Keratinocyte (primary cell): ENCODE measurements at regions not wholly inside any gene's neighbourhood (a gene's known extent, or its start where the extent isn't known, plus 50 kb on each side); places are given as distances from the start of the nearest gene placed in this dataset.

Experiments used
- EZH2 ChIP-seq: IDR thresholded peaks from one replicate; pipeline ENCODE4 v1.6.1; 2012; ENCODE audit warnings: inconsistent platforms, mild to moderate bottlenecking, low read length, moderate library complexity
- TF ChIP-seq, protein P1 (sequence below), 3 experiments: IDR thresholded peaks in 1 of 3; conservative IDR thresholded peaks in 1 of 3; optimal IDR thresholded peaks in 1 of 3; 2 replicates in 2 of 3; 3 replicates in 1 of 3; pipeline versions ENCODE3 to v1.5.1; 2011; ENCODE audit warnings: low read length in 3 of 3, mild to moderate bottlenecking in 3 of 3, moderate library complexity in 2 of 3, control low read depth in 1 of 3, inconsistent platforms in 1 of 3; ENCODE audit not compliant: insufficient read depth in 2 of 3; ENCODE audit errors: extremely low read depth in 1 of 3

GRCh38 chr4:162522724-162523123, 358.9 kb upstream of the FSTL5 start:
- TF ChIP-seq EZH2, result no peak
- TF ChIP-seq, protein P1, sequence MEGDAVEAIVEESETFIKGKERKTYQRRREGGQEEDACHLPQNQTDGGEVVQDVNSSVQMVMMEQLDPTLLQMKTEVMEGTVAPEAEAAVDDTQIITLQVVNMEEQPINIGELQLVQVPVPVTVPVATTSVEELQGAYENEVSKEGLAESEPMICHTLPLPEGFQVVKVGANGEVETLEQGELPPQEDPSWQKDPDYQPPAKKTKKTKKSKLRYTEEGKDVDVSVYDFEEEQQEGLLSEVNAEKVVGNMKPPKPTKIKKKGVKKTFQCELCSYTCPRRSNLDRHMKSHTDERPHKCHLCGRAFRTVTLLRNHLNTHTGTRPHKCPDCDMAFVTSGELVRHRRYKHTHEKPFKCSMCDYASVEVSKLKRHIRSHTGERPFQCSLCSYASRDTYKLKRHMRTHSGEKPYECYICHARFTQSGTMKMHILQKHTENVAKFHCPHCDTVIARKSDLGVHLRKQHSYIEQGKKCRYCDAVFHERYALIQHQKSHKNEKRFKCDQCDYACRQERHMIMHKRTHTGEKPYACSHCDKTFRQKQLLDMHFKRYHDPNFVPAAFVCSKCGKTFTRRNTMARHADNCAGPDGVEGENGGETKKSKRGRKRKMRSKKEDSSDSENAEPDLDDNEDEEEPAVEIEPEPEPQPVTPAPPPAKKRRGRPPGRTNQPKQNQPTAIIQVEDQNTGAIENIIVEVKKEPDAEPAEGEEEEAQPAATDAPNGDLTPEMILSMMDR (optimal IDR thresholded peaks at IDR 0.05 in 1 of 3, IDR thresholded peaks at IDR 0.05 in 1 of 3, conservative IDR thresholded peaks at IDR 0.05 in 1 of 3; ENCODE audit: extremely low read depth in 1 of 3, insufficient read depth in 2 of 3, low read length in 3 of 3), result no peak
